SIG-M5 treated with dmso at 0.1 percent for 504 hours (cell line): ENCODE measurements at regions not wholly inside any gene's neighbourhood (a gene's known extent, or its start where the extent isn't known, plus 50 kb on each side); places are given as distances from the start of the nearest gene placed in this dataset.
"Not testable (repeated sequence)": the region's sequence is repeated elsewhere in the genome, so short reads cannot be mapped to it uniquely, and the experiment has no call there.

Experiments
- DNase-seq: peaks from one replicate; lab custom pipeline; 2025; ENCODE audit not compliant: unreplicated experiment; lab: John Stamatoyannopoulos, UW

DNA sequence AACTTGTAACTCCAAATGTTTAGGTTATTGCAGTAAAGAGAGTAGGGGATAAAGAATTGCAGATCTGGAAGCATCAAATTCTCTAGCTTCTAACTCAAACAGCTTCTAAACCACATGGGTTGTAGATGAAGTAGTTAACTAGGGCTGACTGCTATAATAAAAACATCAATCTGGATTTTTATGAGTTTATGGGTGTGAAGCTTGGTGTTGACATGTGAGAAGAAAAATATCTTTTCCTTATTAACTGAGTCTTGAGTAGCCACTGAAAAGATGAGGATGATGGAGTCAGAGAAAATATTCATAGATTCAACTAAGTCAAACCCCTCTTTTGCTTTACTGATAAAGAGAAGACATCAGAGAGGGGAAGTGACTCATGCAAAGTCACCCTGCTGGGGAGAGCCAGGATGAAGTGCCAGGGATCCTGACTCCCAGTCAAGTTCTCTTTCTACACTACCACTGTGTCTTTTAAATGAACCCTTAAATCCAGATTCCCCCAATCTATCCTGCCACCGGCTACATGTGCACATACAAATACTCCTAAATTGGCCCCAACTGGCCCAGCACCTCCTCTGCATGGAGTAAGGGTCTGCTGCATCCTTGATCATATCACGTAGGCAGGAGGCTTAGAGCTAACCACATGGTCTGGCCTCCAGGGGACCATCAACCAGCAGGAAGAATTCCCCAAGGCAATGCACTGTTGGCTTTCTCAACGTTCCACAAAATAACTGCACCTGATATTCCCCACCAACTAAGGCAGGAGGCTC is 264.0 kb upstream of the CCL2 start:
- DNase-seq, result no peak

DNA sequence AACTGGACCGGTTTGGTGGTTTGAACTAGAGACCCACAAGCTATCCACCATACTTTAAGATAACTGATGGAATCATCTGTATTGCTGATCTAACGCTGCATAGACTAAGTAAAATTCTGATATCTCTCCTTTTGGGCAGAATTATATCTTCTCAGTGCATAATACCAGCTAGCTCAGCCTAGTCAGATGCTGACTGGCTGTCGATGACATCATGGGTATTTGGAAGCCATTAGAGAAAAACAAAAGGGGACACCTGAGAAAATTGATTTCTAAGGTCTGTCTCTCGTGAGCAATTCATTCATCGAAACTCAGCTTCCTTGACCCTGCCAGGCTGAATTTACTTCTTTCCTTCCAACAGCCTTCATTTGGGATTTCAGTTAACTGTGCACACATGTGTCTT is 263.0 kb upstream of the CCL2 start:
- DNase-seq, result no peak

DNA sequence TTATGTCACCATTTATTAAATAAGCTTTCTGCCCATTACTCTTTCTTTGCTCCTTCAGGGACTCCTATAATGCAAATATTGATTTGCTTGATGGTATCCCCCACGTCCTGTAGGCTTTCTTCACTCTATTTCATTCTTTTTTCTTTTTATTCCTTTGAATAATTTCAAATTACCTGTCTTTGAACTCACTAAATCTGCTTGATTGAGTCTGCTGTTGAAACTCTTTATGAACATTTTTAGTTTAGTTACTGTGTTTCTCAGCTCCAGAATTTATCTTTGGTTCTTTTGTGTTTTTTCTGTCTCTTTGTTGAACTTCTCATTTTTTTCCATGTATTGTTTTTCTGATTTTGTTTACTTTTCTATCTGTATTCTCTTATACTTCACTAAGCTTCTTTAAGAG is 254.4 kb upstream of the CCL2 start:
- DNase-seq, result no peak

DNA sequence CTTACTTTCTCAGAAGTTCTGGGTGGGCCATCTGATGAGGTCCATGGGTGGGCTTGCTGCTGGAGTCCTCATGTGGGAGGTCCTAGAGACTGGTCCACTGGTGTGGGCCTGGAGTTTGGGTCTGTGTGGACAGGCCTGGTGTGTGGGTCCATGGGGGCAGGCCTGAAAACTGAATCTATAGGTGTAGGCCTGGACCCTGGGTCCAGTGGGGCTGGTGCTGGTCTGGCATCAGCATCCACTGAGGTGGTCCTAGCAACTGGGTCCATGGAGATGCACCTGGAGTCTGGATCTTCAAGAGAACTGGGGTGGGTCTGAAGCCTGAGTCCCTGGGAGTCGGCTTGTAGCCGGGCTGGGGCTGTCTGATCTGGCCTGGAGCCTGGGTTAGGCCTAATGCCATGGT is 253.8 kb upstream of the CCL2 start:
- no peak for DNase-seq

DNA sequence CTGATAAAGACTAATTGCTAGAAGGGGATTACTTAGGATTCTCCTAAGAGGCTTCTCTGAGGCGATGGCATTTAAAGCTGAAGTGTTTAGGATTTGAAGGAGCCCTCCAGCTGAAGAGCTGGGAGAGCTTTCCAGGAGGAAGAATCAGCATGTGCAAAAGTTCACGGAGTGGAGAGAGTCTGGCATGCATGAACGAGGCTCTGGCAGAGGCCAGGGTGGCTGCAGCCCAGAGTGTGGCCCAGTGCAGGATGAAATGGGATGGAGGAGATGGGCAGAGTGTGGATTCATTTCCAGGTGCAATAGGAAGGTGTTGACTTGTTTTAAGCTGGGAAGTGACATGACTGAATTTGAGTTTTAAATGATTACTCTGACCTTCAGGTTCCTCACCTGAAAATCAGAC is 249.0 kb upstream of the CCL2 start:
- no peak for DNase-seq

DNA sequence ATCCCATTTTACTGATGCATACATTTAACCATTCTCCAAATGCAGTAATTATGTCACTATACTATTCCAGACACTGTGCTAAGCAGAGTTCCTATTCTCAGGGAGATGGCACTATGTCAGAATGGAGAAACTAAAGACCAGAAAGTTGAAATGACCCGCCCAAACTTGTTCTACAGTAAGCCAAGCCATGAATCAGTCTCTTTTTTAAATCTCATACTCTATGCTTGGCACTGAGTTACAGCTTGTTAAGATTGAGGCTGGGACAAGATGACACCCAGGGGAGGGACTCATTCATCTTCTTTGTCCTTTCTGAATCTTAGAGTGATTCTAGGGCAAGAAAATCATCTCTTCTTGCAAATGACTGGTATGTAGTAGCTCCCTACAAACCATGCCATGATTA is 247.0 kb upstream of the CCL2 start:
- no peak for DNase-seq

DNA sequence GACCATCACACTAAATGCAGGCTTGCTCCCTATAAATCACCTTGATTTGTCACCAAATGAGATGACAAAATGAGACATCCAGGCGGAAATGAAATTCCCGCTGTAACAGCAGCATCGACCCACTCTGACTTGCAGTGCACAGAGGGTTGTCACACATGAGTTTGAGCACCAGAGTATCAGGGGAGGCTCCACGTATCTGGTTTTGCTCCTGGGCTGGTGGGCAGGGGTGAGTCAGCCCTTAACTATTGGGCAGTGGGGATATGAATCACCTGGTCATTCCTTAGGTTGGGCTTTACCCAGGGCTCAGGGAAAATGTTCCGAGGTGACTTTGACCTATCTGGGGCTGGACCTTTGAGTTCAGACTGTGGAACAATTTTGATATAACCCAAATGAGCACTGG is 245.2 kb upstream of the CCL2 start:
- no peak for DNase-seq

DNA sequence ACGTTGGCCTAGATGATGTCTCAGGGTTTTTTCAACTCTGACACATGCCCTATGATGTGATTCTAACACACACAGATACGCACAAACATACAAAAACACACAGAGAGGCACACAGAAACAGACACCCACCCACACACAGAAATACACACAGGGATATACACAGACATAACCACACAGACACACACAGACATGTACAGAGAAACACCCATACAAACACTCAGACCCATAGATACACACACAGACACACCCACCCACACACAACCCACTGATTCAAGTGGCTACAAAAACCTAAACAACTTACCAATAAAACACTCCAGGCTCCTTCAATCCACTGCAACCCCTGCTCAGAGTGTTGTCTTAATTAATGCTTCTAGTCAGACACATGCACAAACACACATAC is 244.6 kb upstream of the CCL2 start:
- DNase-seq, result no peak

DNA sequence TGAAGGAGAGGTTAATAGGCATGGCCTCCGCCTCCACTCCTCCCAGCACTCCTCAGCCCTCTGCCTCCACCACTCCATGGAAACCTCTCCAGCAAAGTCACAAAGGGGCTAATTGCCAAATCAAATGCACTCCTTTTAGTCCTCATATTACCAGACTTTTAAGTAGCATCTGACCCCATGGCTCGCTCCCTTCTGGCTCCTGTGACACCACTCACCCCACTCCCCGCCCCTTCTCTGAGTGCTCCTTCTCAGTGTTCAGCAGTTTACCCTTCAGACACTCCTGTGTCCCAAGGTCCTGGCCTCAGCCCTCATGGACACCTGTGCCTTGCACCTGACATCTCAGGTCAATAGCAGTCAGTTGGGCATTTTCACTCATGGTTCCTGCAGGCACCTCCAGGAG is 243.5 kb upstream of the CCL2 start:
- no peak for DNase-seq

DNA sequence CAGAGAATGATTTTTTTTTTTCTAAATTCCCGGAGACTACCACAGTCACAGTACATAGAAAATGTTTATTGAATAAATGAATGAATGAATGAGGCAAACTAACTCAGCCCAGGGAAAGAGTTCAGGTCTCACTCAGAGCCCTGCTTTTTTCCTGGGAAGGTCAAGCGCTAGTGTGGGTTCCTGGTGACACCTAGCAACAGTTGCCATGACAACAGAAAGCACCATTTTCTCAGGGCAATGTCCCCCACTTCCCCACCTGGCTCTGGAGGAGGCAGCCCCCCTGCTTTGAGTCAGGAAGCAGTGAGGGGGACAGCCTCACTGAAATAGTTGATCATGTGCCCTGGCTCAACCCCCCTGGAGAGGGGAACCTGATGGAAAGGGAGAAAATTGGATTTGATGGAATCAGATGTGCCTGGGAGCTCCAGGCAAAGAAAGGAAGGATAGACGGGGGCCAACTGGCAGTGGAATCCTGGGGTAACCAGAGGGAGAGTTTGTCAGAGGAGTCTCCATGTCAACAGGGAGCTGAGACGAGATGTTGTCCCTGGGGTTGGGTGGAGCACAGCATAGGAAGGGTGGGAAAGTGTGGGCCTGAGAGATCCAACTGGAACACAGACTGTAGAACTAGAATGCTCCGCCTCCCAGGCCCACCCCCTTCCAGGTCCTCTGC is 242.2 kb upstream of the CCL2 start:
- no peak for DNase-seq

DNA sequence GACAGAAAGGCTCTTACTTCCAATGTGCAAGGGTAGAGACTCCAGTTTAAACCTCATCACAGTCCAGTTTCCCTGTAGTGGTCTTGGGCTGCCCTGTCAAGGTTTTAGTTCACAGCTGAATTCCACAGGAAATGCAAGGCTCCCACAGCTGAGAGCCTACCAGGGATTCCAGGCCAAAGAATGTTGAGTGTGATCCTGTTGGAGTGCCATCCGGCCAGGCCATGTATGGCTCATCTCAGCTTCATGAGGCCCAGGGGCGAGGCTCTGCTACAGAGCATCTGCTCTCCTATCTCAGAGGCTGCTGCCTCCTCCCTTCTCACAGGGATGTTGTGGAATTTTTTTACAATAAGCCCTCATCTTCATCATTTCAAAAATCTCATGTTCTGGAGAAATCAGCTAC is 239.8 kb upstream of the CCL2 start:
- DNase-seq, result no peak

DNA sequence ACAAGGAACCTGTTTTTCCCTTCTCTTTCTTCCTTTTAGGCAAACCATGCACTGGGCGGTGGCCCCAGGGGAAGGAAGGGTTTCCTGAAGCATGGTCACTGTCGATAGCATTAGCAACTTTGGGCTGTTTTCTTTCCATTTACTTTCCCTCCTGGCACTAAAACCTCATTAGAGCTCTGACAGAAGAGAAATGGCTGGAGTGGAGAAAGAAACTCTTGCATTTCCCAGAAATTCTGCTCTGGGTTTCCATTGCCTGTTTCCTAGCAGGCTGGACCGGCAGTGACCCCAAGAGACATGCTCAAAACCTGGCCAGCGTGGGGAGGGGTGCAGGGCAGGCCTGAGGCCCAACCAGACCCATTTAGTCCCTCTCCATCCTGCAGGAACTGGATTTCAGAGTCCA is 230.7 kb upstream of the CCL2 start:
- DNase-seq, result no peak

DNA sequence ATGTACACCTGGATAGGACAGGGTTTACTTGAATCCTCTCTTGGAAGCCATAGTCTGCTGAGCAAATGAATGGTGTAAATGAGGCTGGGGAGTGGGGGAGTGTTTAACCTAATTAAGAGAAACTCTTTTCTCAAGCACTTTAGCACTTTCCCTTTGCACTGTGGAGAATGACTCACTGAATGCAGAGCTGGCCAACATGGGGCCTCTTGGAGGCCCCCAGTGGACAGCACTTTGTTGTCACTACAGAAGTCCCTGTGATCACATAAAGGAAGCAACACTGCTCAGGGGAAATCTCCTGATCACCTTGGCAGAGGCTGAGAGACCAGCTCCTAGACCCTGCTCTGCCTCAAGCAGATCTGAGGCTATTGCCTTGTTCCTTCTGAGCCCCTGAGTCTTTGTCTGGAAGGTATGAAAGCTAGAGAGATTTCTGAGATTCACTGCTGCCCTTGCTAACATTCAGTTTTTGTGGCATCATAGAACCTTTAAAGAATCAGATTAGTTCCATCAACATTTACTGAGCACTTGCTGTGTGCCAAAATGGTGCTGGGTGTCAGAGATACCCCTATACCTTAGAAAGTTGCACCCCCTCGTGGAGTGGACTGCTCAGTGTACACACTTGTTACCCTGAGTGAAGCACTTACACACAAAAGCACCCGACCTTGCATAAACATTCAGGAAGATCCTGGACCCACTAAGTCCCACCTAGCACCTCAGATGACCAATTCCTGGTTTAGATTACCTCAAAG is 230.1 kb upstream of the CCL2 start:
- no peak for DNase-seq

DNA sequence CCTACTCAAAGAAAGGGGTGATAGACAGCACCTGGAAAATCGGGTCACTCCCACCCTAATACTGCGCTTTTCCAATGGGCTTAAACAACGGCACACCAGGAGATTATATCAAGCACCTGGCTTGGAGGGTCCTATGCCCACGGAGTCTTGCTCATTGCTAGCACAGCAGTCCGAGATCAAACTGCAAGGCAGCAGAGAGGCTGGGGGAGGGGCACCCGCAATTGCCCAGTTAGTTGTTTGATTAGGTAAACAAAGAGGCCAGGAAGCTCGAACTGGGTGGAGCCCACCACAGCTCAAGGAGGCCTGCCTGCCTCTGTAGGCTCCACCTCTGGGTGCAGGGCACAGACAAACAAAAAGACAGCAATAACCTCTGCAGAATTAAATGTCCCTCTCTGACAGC is 224.5 kb upstream of the CCL2 start:
- not testable (repeated sequence) for DNase-seq

DNA sequence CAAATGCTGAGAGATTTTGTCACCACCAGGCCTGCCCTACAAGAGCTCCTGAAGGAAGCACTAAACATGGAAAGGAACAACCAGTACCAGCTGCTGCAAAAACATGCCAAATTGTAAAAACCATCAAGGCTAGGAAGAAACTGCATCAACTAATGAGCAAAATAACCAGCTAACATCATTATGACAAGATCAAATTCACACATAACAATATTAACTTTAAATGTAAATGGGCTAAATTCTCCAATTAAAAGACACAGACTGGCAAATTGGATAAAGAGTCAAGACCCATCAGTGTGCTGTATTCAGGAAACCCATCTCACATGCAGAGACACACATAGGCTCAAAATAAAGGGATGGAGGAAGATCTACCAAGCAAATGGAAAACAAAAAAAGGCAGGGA is 222.8 kb upstream of the CCL2 start:
- DNase-seq, result not testable (repeated sequence)

DNA sequence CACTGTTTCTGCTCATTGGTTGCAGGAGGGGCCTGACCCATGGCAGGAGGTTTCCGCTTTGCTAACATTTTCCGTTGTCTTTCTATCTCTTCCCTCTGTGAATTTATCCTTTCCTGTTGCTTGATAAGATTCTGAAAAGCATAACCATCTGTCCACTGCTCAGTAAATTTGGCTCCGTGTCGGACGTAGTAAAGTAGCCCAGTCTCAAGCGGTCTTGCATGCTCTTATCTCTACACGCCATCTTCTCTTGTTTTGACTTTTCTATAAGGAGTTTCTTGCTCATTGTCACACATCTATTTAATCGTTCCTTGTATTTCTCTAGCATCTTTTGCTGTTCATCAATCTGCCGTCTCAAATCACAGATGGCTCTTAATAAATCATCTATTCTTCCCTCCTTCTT is 216.3 kb upstream of the CCL2 start:
- not testable (repeated sequence) for DNase-seq

DNA sequence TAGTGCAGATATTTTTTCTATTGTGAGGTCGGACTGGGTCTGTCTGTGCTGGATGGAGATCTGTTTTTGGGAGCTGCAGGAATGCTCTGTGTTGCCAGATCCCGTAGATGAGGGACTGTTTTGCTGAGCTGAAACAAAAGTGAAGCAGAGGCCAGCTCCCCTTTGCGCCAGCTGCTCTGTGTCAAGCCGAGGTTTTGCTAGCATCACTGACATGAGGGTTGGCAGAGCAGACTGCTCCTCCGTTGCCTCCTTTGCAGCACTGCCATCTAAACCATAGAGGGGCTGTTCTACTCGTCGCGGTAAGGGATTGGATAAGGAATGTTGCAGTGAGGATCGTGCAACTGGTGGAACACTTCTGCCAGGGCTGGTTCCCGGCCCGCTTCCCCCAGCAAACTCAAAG is 215.9 kb upstream of the CCL2 start:
- DNase-seq, result not testable (repeated sequence)

DNA sequence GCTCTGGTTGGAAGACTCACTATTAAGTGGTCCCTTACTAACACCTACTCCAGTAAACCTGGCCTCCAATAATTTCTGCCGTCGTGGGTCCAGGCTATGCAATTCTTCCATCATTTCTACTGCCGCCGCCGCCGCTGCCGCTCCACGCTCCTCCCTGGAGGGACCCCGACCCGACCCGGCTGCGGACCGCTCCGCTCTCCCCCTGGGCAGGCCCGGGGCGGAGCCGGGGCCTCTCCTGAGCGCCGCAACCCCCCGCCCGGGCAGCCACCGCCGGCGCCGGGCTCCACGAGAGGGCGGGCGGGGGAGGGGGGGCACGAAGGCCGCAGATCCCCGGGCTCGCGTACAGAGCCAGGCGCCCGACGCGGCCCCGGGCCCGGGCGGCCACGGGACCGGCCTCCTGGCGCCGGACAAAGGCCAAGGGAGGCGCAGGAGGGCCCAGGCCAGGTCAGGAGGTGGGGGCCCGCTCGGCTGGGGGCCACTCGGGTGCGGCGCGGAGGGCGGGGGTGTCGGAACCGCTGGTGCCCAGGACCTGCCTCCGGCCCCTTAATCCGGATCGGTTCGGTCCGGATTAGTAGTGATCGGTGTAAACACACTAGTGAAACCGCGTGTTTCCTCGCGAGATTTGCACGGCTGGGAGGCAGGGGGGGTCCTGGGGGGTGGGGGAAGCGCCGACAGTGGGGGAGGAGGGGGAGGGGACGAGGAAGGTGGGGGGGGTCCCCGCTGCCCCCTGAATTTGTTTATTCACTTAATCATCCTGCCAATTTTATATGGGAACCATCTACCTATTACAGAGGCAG is 215.1 kb upstream of the CCL2 start:
- not testable (repeated sequence) for DNase-seq

DNA sequence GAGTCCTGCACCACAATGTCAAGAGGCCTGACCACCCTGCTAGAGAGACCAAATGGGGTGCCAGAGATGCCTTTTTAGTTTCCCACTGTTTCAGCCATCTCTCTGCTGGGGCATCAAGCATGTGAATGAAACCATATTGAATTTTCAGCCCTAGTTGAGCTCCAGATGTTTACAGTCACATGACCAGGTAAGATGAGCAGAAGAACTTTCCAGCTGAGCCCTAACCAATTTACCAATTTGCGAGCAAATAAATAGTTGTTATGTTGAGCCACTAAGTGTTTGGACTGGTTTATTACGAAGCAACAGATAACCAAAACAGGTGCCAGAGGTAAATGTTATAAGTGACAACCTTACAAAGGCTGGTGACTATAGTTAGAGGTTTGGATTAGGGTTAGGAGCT is 209.1 kb upstream of the CCL2 start:
- no peak for DNase-seq

DNA sequence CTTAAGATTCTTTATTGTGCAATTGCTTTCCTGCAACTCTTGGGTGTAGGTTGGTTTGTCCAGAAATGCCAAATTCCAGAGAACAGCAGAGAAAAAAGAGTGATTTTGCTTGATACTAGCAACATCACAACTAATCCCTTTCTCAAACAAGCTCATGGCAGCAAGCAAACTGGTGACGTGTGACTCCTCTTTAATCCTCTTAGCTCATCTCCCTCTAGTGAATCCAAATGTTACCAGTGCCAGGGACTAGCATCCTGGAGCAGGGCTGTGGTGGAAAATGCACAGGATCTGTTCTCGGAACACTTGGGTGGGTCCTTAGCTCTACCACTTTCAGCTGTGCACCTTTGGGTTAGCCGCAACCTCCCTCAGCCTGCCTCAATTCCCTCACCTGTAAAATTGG is 204.0 kb upstream of the CCL2 start:
- no peak for DNase-seq

DNA sequence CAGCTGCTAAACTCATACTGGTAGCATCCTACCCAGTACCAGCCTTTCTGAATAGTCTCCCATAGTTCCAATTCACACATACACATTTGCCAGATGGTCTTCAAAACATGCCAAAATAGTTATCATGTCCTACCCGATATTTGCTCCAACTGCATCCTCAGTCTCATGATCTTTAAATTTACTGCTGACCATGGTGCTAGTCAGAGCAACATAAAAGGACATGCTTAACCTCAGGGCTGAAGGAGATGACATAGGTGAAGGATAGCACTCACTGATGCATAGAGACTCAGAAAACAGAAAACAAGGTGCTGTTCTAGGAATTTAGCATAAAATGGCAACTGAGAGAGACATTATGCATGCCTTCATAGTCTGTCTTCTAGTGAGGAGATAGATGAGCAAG is 200.6 kb upstream of the CCL2 start:
- no peak for DNase-seq
